ENCODE measurements at regions not wholly inside any gene's neighbourhood (a gene's known extent, or its start where the extent isn't known, plus 50 kb on each side); places are given as distances from the start of the nearest gene placed in this dataset.

DNA sequence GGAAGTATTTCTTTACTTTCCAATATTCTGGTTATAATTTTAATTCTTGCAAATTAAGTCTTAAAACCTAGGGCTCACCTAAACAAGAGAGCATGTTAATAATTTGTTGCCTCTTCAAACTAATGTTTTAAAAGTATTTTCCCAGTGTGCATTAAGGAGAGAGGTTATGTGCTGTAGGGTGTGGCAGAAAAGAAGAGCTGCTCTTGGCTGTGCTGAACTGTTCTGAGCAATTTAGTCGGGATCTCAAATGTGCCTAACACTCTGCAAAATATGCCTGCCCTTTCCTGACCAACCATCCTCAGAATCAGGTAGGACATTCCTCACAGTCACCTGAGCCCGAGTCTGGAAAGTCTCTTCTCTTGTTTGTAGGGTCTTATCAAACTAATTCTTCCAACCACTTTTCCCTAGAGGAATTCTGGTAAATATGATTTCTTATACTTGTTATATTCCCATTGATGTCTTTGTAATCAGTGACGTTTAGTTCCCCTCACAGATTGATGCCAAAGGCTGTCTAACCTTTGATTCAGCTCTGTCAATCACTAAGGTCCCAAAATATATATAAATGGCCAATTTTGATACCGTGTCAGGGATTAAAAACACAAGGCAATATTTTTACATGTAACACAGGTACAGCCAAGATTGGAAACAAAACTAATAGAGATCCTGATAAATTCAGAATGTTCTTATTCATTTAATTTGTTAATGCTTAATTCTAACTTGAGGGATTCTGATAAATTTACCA lies 298.4 kb downstream of the ADGB start:
- TF ChIP-seq TAF1 (IDR thresholded peaks at IDR 0.05; ENCODE audit: borderline replicate concordance, low read depth, low read length) (no peak), POLR2AphosphoS5 (IDR thresholded peaks at IDR 0.05; ENCODE audit: low read depth, low read length) (no peak), POLR2A (IDR thresholded peaks at IDR 0.05; ENCODE audit: low read depth, low read length) (no peak)
- no peak for DNase-seq (ENCODE audit: insufficient read length)
- no peak for FAIRE-seq

DNA sequence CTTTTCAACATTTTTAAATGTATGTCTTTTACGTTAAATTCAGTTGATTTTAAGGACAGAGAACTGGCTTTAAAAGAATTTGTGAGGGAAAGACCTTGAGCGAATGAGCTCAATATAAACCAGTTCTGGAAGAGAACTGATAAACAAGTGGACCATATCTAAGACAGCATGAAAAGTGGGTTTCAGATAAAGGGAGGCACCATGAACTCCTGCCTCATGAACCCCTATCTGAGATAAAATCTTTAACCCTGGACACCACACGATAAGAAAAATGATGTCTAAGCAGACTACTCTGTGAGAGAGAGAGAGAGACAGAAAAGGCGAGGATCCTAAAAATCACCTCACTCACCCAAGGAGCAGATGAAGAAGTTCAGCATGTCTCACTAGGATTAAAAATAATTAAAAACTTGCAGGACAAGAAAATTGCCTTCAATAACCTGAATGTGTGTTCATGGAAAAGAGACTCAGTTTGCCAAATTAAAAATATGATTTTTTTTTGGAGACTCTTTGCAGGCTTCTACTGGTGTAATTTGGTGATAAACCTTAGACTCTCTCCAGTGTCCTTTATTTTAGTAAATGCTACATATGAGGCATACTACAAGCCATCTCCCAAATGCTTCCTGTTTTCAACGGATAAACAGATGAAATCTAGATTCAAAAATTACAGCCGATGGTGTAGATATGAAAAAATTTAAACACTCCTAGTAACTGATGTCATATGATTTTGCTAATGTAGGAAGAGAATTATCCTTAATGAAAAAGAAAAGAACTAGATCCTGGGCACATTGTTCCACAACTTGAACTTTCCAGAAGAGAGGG lies 299.5 kb downstream of the ADGB start:
- FAIRE-seq (no peak), DNase-seq (ENCODE audit: insufficient read length) (no peak)
- TF ChIP-seq POLR2AphosphoS5 (IDR thresholded peaks at IDR 0.05; ENCODE audit: low read depth, low read length), result no peak
- no peak for TF ChIP-seq POLR2A (IDR thresholded peaks at IDR 0.05; ENCODE audit: low read depth, low read length)
- TF ChIP-seq TAF1 (IDR thresholded peaks at IDR 0.05; ENCODE audit: borderline replicate concordance, low read depth, low read length), result no peak

DNA sequence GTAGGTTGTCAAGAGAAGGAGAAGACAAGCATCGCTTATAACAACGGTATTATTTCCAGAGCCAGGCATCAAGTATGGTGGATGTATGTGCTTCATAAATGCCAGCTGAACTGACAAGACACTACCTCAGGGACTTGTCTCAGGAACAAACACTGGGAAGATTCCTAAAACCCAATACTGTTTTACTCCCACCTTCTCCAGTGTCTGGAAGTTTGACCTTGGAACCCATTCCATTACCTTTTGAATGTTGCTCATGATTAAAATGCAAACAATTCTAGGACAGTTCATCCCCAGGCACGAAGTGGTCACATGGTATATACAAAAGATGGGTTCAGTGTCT lies 300.1 kb downstream of the ADGB start:
- DNase-seq (ENCODE audit: insufficient read length) (no peak), FAIRE-seq (no peak)
- no peak for TF ChIP-seq POLR2AphosphoS5 (IDR thresholded peaks at IDR 0.05; ENCODE audit: low read depth, low read length)
- TF ChIP-seq TAF1 (IDR thresholded peaks at IDR 0.05; ENCODE audit: borderline replicate concordance, low read depth, low read length), result no peak
- TF ChIP-seq POLR2A (IDR thresholded peaks at IDR 0.05; ENCODE audit: low read depth, low read length), result no peak

DNA sequence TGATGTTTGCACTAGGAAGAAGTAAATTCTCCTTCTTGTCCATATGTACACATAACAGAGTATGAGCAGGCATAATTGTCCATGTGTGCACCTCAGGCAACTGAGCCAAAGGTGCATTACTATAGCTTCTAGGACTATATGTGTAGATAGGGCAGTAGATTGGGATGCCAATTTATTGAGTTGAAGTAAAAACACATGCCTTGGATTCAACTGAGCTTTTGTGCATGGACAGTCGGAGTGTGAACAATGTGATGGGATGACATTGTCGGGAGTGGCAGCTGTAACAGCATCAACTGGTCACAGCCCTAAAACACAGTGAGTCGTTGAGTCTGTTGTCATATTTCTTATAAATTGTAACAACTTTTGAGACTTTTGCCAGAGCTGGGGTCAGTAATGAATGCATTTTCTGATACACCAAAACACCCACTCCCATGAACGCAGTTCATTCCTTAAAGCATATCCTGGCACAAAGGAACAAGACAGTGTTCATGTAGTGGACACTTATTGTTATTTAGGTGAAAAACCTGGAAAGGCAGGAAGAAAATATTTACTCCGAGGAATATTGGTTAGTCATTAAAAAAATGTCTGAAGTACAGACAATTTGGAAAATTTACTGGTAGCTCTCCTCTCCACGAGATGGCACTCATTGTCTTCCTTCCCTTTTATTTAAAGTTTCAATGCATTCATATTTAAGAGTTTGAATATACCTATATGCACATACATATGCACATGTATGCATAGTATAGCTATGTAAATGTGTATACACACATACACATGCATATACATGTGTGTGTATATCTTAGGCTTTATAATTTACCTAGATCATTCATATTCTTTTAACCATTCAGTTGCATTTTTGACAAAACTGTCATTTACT lies 302.0 kb upstream of the STXBP5 start:
- DNase-seq (ENCODE audit: insufficient read length), result no peak
- no peak for FAIRE-seq

DNA sequence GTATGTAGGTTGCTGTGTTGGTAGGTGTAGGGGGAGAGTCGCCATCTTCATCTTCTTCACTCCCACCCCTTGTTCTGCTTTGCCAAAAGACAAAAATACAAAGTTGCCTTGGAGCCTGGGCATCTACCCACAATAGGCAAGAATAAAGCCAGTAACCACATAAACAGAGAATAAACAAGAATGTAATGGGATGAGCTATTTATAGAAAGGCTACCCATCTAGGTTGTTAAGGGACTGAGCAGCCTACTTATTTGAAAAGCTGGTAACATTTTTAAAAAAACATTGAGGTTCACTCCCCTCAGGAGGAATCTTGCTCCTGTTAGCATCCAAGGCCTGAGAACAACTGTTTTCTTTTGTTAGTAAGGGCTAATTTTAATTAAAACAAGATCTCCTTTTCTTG lies 301.4 kb upstream of the STXBP5 start:
- no peak for FAIRE-seq
- no peak for DNase-seq (ENCODE audit: insufficient read length)
- no peak for TF ChIP-seq POLR2AphosphoS5 (IDR thresholded peaks at IDR 0.05; ENCODE audit: low read depth, low read length)

More for the DNA sequence above, 302.0 kb upstream of the STXBP5 start:
- TF ChIP-seq POLR2AphosphoS5 (IDR thresholded peaks at IDR 0.05; ENCODE audit: low read depth, low read length) (no peak), TAF1 (IDR thresholded peaks at IDR 0.05; ENCODE audit: borderline replicate concordance, low read depth, low read length) (no peak), POLR2A (IDR thresholded peaks at IDR 0.05; ENCODE audit: low read depth, low read length) (no peak)

DNA sequence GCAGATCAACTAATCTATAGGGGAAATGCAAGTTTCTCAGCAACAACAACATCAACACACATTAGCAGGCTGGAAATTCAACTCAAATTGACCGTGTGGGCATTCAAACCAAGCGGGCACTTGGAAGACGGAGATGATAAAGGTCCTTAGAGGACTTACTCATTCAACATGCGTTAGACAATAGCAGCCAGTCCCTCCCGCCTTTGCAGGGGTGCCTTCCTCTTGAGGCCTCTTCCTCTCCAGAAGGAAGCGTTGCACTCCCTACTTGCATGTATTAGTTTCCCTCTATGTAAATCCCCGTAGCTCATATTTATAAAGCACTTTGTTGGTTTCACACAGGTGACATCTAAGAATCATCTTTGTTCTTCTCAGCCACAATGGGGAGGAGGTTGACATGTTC lies 300.8 kb upstream of the STXBP5 start:
- TF ChIP-seq POLR2AphosphoS5 (IDR thresholded peaks at IDR 0.05; ENCODE audit: low read depth, low read length), result no peak
- TF ChIP-seq POLR2A (IDR thresholded peaks at IDR 0.05; ENCODE audit: low read depth, low read length), result no peak
- TF ChIP-seq TAF1 (IDR thresholded peaks at IDR 0.05; ENCODE audit: borderline replicate concordance, low read depth, low read length), result no peak

DNA sequence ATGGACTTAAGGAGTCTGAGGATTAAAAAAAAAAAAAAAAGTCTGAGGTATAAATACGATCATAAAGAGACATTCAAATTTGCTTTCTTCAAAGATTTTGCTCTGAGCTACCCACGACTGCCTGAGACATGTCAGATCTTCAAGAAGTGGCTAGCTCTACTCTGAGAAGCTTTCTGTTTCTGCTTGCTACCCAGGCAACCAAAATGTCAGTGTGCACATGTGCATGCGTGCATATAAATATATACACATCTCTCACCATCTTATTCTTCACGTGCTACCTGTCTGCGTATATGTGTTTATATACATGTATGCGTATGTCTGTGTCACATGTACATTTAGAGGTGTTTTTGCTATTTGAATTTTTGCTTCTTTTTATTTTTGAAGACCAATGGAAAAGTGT lies 299.6 kb upstream of the STXBP5 start:
- no peak for FAIRE-seq
- TF ChIP-seq POLR2AphosphoS5 (IDR thresholded peaks at IDR 0.05; ENCODE audit: low read depth, low read length) (no peak), TAF1 (IDR thresholded peaks at IDR 0.05; ENCODE audit: borderline replicate concordance, low read depth, low read length) (no peak), POLR2A (IDR thresholded peaks at IDR 0.05; ENCODE audit: low read depth, low read length) (no peak)
- no peak for DNase-seq (ENCODE audit: insufficient read length)

More for the DNA sequence above, 300.8 kb upstream of the STXBP5 start:
- no peak for FAIRE-seq
- DNase-seq (ENCODE audit: insufficient read length), result no peak

DNA sequence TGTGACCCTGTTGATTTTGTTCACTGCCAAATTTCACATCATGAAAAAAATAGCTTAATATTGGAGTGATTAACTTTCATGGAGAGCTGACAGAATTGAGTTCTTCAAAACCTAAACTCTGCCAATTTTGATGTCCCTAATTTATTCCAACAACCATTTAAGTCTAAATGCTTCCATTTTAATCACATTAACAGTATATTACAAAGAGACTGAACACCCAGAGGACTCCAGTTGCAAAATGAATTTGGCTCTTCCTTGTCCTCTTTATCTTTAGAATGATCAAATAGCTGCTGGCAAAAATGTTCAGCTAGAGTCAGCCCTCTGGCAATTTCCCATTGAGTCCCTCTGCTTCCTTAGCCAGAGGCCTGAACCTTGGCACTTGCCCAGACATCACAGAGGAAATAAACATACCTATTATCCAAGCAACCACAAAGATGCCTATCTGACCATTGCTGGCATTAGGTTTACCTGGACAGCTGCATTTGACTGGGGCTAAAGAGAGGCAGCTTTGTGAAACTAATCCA lies 299.0 kb upstream of the STXBP5 start:
- TF ChIP-seq POLR2A (IDR thresholded peaks at IDR 0.05; ENCODE audit: low read depth, low read length) (no peak), TAF1 (IDR thresholded peaks at IDR 0.05; ENCODE audit: borderline replicate concordance, low read depth, low read length) (no peak), POLR2AphosphoS5 (IDR thresholded peaks at IDR 0.05; ENCODE audit: low read depth, low read length) (no peak)
- DNase-seq (ENCODE audit: insufficient read length) (no peak), FAIRE-seq (no peak)

DNA sequence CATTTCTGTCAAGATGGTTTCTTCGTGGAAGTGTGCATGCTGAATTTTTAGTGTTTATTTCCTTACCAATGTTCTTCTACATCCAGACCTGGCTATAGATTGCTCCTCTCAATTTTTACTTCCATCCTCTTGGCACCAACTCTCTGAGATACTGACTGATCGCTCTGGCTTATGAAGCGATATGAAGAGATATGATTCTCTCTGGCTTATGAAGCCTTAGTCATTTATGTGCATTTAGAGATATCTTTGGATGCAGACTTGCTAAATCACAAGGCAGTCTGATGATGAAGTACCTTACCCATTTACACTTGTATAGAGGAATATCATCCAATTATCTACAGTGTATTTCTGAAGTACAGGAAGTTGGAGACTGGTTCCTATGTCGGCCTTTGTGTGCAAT lies 295.4 kb upstream of the STXBP5 start:
- FAIRE-seq (no peak), DNase-seq (ENCODE audit: insufficient read length) (no peak)
- no peak for TF ChIP-seq POLR2AphosphoS5 (IDR thresholded peaks at IDR 0.05; ENCODE audit: low read depth, low read length)

DNA sequence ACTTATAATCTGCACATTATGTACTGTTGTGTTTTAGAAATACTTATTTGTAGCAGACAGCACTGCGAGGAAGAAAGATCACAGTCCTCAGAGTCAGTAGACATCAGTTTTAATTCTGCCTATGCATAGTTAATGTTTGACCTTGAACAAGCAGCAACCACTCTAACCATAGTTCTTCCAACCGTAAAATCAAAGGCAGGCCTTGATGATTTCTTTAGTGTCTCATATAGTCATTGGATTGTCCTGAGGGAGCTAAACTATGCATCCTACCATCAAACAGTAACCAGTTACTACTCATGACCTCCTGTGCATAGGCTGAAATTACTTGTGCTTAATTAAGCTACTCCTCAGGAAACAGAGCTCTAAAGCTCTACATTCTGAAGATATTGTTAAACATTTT lies 294.8 kb upstream of the STXBP5 start:
- TF ChIP-seq POLR2A (IDR thresholded peaks at IDR 0.05; ENCODE audit: low read depth, low read length) (no peak), POLR2AphosphoS5 (IDR thresholded peaks at IDR 0.05; ENCODE audit: low read depth, low read length) (no peak), TAF1 (IDR thresholded peaks at IDR 0.05; ENCODE audit: borderline replicate concordance, low read depth, low read length) (no peak)
- FAIRE-seq (no peak), DNase-seq (ENCODE audit: insufficient read length) (no peak)

DNA sequence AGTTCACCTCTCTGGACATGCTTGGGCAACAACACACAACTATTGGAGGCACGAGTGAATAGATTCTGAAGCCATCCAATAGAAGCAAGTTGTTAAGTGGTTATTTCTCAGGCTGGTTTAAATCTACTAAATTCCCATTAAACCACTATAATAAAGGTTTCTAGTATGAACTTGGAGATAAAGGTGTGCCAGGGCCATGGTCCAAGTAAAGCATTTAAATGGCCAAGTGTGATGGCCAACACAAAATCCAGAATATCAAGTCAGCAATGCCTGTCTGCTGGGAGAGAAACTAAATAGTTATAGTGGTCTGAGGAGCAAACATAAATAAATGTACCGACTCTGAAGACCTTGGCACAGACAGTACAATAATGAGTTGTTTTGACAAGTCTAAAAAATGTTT lies 294.3 kb upstream of the STXBP5 start:
- DNase-seq (ENCODE audit: insufficient read length) (no peak), FAIRE-seq (no peak)
- TF ChIP-seq POLR2AphosphoS5 (IDR thresholded peaks at IDR 0.05; ENCODE audit: low read depth, low read length) (no peak), POLR2A (IDR thresholded peaks at IDR 0.05; ENCODE audit: low read depth, low read length) (no peak), TAF1 (IDR thresholded peaks at IDR 0.05; ENCODE audit: borderline replicate concordance, low read depth, low read length) (no peak)

Data from GM12892 (cell line).